Brain microvascular endothelial cell (primary cell): ENCODE measurements at regions not wholly inside any gene's neighbourhood (a gene's known extent, or its start where the extent isn't known, plus 50 kb on each side); places are given as distances from the start of the nearest gene placed in this dataset.

Experiments used
- DNase-seq: peaks from one replicate; pipeline ENCODE4 v3.0.0-alpha.2; 2020
- H3K27ac ChIP-seq: fragments of 250-450 bp; sonication (Bioruptor Pico); 2 replicates; pipeline ENCODE4 v1.5.1; 2020; ENCODE audit warnings: mild to moderate bottlenecking, moderate library complexity
- H3K27me3 ChIP-seq: fragments of 250-450 bp; sonication (Bioruptor Pico); replicated peaks from 2 replicates; pipeline ENCODE4 v1.5.1; 2020; ENCODE audit warnings: mild to moderate bottlenecking
- H3K36me3 ChIP-seq: fragments of 250-450 bp; sonication (Bioruptor Pico); replicated peaks from 2 replicates; pipeline ENCODE4 v1.5.1; 2020; ENCODE audit warnings: mild to moderate bottlenecking
- H3K4me3 ChIP-seq: 2 replicates; pipeline ENCODE4 v1.5.1; 2011; ENCODE audit warnings: low read depth, mild to moderate bottlenecking, control low read depth, low read length, moderate library complexity
- in situ Hi-C: cut with HindIII; loops from 2 replicates; pipeline ENCODE4 v1.10.0; 2017; ENCODE audit warnings: low sequenced_read_pairs, low pct_ligation_motif_present
- TF ChIP-seq, protein P1 (sequence below): IDR thresholded peaks from 2 replicates; pipeline ENCODE4 v1.5.1; 2011; ENCODE audit warnings: low read depth, mild to moderate bottlenecking, moderate library complexity, low read length, control low read depth, inconsistent platforms; ENCODE audit errors: missing control alignments

DNA sequence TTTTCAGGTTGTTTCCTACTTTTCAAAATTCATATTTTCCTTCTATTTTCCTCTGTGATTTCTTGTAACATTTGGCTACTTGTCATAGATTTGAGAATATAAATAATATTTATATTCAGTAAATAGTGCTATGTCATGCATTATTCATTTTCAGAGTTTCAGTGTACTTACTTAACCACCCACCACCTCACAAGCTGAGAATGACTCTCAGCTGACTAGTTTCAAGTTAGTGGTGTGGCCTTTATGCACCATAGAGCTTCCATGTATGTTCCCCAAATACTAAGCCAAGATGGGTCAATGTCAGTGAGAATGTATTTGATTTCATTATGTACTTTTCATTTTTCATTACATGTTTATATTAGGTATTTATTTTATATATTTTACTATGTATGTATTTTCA, 56.9 kb upstream of the RGS1 start:
- in situ Hi-C loops, result no loop called here
- H3K36me3 ChIP-seq, result no peaks in the 10 kb centered on the region
- no peak for DNase-seq
- no peak overlapping the region for H3K4me3 ChIP-seq
- H3K27ac ChIP-seq, result no peak overlapping the region
- TF ChIP-seq, protein P1, sequence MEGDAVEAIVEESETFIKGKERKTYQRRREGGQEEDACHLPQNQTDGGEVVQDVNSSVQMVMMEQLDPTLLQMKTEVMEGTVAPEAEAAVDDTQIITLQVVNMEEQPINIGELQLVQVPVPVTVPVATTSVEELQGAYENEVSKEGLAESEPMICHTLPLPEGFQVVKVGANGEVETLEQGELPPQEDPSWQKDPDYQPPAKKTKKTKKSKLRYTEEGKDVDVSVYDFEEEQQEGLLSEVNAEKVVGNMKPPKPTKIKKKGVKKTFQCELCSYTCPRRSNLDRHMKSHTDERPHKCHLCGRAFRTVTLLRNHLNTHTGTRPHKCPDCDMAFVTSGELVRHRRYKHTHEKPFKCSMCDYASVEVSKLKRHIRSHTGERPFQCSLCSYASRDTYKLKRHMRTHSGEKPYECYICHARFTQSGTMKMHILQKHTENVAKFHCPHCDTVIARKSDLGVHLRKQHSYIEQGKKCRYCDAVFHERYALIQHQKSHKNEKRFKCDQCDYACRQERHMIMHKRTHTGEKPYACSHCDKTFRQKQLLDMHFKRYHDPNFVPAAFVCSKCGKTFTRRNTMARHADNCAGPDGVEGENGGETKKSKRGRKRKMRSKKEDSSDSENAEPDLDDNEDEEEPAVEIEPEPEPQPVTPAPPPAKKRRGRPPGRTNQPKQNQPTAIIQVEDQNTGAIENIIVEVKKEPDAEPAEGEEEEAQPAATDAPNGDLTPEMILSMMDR, result no peak
- H3K27me3 ChIP-seq, result no peaks in the 10 kb centered on the region

DNA sequence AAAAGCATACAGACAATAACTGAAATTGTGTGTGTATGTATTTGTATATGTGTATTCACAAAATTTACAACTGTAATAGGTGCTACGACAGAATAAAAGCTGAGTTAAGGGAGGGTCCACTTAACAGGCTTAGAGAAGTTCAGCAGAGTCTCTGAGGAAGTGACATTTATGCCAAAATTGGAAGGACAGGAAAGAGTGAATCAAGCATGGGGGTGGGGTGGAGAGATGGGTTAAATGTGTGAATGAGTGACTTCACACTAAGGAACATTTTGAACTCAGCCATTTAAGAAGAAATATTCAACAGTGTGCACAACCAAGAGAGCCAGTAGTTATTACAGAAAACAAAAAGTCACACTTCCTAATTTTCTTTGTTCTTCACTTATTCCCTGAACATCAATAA, 53.8 kb upstream of the RGS1 start:
- DNase-seq, result no peak
- H3K4me3 ChIP-seq, result no peak overlapping the region
- H3K27me3 ChIP-seq, result no peaks in the 10 kb centered on the region
- H3K36me3 ChIP-seq, result no peaks in the 10 kb centered on the region
- H3K27ac ChIP-seq, result no peak overlapping the region
- TF ChIP-seq, protein P1, result no peak
- in situ Hi-C loops, result no loop called here

DNA sequence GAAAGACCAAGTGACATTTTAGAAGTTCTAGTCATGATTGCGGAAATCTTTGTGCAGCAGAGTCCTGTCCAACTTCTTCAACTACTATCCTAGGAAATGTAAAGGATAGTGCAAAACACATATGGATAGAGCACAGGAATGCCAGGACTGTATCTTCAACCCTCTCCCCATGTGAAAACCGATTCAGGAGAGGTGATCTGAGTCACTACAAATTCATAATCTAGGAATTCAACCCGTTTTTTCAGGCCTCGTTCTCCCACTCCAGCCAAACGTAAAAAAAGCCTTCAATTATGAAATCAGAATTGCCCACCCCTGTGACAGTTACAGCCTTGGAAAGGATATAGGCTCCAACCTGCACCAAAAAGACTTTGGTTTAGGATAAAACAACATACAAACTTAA, 52.9 kb upstream of the RGS1 start:
- no peak for DNase-seq

DNA sequence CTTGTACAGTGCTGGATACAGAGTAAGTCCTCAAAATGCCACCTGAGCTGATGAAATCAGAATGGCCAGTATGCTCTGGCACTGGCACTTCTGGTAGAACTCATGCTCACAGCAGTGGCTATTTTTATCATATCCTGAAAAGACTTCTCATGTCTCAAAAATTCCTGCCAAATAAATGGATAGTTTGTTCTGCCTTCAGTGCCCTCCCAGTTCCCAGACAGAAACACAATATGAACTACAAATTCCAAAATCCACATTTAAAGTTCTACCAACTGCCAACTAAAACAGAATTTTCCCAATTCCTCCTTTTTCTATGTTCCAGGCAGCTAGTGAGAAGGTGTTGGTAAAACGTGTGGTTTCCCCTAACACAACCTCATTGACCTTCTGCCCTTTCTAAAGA, 51.4 kb upstream of the RGS1 start:
- in situ Hi-C loops, result no loop called here
- no peak overlapping the region for H3K27ac ChIP-seq
- no peak for DNase-seq

More for the DNA sequence above, 52.9 kb upstream of the RGS1 start:
- Histone ChIP-seq H3K36me3 (no peaks in the 10 kb centered on the region), H3K27me3 (no peaks in the 10 kb centered on the region), H3K4me3 (no peak overlapping the region), H3K27ac (no peak overlapping the region)
- in situ Hi-C loops, result no loop called here
- TF ChIP-seq, protein P1, result no peak

More for the DNA sequence above, 51.4 kb upstream of the RGS1 start:
- no peak overlapping the region for H3K4me3 ChIP-seq
- no peaks in the 10 kb centered on the region for H3K27me3 ChIP-seq
- TF ChIP-seq, protein P1, result no peak
- H3K36me3 ChIP-seq, result no peaks in the 10 kb centered on the region
